GM21447 (cell line): ENCODE measurements at regions not wholly inside any gene's neighbourhood (a gene's known extent, or its start where the extent isn't known, plus 50 kb on each side); places are given as distances from the start of the nearest gene placed in this dataset.

Experiments
- ATAC-seq: cut with Tn5 transposase; IDR thresholded peaks from one replicate; pipeline ENCODE4 v1.9.1; 2021; ENCODE audit not compliant: unreplicated experiment

DNA sequence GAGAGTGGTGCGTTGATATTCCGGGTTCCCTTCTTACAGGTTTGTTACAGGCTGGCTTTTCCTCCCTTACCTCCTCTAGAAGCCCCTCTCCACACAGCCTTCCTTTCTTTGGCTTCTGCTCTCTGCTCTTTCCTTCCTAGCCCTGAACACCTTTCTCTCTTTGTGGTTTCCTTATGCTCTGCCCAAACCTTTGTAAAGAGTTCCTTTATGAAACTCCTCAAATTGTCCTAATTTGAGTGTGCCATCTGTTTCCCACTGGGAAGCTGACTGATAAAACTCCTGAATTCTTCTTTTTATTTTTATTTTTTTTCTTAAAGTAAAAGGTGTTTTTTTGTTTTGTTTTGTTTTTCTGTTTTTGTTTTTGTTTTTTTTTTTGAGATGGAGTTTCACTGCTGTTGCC, 60.1 kb upstream of the OTX2 start:
- no peak for ATAC-seq

DNA sequence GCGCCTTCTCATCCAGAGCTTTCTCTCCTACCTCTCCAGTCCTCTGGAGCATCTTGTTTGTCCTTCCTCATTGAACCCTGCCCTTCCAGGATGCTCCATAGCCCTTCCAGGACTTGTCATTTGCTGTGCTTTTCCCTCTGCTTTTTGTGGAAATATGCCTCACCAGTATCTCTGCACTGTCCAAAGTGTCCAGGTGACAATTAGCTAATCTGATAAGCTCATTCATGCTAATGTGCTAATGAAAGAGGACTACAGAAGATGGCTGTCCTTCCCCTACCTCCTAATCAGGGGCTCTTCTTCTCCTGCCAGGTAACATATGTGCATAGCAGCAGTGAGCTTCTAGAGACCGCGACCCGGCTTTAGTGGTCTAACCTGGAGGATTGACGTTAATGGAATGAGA, 58.4 kb upstream of the OTX2 start:
- no peak for ATAC-seq

DNA sequence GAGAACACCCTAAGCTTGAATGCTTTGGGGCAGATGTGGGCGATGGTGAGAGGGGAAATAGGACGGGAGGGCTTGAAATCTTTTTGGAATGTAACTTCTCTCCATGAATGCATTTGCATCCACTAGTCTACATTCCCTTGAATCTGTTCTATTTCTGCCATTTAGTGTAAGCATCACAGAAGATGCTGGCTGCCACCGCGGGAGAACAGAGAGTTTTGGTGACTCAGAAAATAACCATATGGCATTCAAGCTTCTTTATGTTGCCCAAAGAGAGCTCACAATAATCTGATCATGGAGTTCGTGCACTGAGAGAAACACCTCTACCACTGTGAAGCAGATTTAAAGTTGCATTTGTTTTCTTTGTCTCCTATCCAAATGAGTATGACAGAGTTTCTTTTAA, 52.6 kb upstream of the OTX2 start:
- ATAC-seq: no peak

DNA sequence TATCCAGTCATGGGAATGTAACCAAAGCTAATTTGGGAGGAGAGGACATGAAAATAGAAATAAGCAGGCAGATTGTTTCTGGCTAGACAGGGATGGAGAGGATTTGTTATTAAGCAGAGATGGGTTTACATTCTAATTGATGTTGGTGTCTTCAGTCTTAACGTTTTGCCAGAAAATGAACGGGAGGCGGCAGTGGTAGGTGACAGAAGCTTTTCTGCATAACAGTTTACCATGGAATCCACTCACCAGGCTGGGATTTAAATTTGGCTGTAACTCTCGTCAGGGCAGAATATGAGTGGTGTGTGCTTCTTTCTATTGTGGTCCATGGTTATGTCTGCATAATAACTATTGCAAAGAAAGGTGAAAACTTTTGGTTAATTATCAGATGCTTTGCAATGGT, 50.2 kb upstream of the OTX2 start:
- ATAC-seq: no peak
